Fibroblast of lung (primary cell): ENCODE measurements at regions not wholly inside any gene's neighbourhood (a gene's known extent, or its start where the extent isn't known, plus 50 kb on each side); places are given as distances from the start of the nearest gene placed in this dataset.

Experiments used
- DNase-seq, 2 donors: peaks; one replicate each; pipeline versions ENCODE4 v3.0.0 to v3.0.0-alpha.2; 2010; ENCODE audit warnings: low read depth in 2 of 2
- H2AFZ ChIP-seq: 2 replicates; pipeline ENCODE4 v1.5.1; 2012; ENCODE audit warnings: low read length, control low read depth, inconsistent platforms
- H3K27ac ChIP-seq: 2 replicates; pipeline ENCODE4 v1.5.1; 2011; ENCODE audit warnings: low read length, control low read depth; ENCODE audit not compliant: insufficient read depth
- H3K27me3 ChIP-seq: 2 replicates; pipeline ENCODE4 v1.5.1; 2011; ENCODE audit warnings: mild to moderate bottlenecking, low read length; ENCODE audit not compliant: control insufficient read depth, insufficient read depth
- H3K36me3 ChIP-seq: 2 replicates; pipeline ENCODE4 v1.5.1; 2011; ENCODE audit warnings: low read length; ENCODE audit not compliant: control insufficient read depth, insufficient read depth
- H3K4me1 ChIP-seq: 2 replicates; pipeline ENCODE4 v1.5.1; 2011; ENCODE audit warnings: low read length; ENCODE audit not compliant: control insufficient read depth, insufficient read depth; ENCODE audit errors: extremely low read depth
- H3K4me2 ChIP-seq: 2 replicates; pipeline ENCODE4 v1.5.1; 2011; ENCODE audit warnings: low read length, control low read depth; ENCODE audit not compliant: insufficient read depth; ENCODE audit errors: extremely low read depth
- H3K4me3 ChIP-seq, 4 experiments: fragments of 200-600 bp in 1 of 4; sonication (generic) in 1 of 4; replicated peaks in 1 of 4; 2 replicates each; pipeline ENCODE4 v1.5.1; 2011 to 2016; ENCODE audit warnings: low read length in 4 of 4, low read depth in 3 of 4, mild to moderate bottlenecking in 3 of 4, control low read depth in 2 of 4, inconsistent platforms in 1 of 4, mixed read lengths in 1 of 4; ENCODE audit not compliant: insufficient read depth in 1 of 4; ENCODE audit errors: control extremely low read depth in 1 of 4
- H3K79me2 ChIP-seq: 2 replicates; pipeline ENCODE4 v1.5.1; 2012; ENCODE audit warnings: mild to moderate bottlenecking, low read length, inconsistent platforms; ENCODE audit not compliant: control insufficient read depth, insufficient read depth
- H3K9ac ChIP-seq: 2 replicates; pipeline ENCODE4 v1.5.1; 2011; ENCODE audit warnings: mild to moderate bottlenecking, low read length, control low read depth; ENCODE audit not compliant: insufficient read depth
- H3K9me3 ChIP-seq: 2 replicates; pipeline ENCODE4 v1.5.1; 2012; ENCODE audit warnings: low read depth, low read length; ENCODE audit not compliant: control insufficient read depth, insufficient read depth
- H4K20me1 ChIP-seq: 2 replicates; pipeline ENCODE4 v1.5.1; 2011; ENCODE audit warnings: low read length; ENCODE audit not compliant: control insufficient read depth, insufficient read depth; ENCODE audit errors: extremely low read depth
- EZH2 ChIP-seq: IDR thresholded peaks from 2 replicates; pipeline ENCODE4 v1.5.1; 2012; ENCODE audit warnings: low read length, control low read depth, mild to moderate bottlenecking; ENCODE audit errors: missing control alignments
- TF ChIP-seq, protein P1 (sequence below), 2 donors: IDR thresholded peaks in 1 of 2; conservative IDR thresholded peaks in 1 of 2; 1 replicate in 1 of 2; 2 replicates in 1 of 2; pipeline ENCODE4 v1.5.1; 2011 to 2012; ENCODE audit warnings: low read length in 2 of 2, control low read depth in 1 of 2, inconsistent platforms in 1 of 2, low read depth in 1 of 2, mild to moderate bottlenecking in 1 of 2

DNA sequence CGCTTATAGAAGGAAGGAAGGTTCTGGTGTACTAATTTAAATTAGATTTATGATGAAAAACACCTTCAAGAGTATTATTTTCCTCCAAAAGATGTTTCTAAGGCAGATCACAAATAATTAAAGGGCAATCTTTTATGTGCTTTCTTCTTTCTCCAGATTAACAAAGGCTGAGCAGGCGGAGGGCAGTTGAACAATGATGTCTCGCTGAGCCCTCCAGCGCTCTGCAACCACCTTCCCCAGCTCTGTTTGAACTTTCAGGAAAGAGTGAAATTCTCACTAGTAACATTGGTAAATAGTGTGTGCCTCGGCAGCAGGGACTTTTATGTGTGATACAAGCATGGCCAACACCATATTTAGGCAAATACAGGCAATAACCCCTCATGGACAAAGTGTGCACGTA is 379.1 kb upstream of the MKI67 start:
- H3K4me2 ChIP-seq, result no peak overlapping the region
- H3K36me3 ChIP-seq, result no peaks in the 10 kb centered on the region
- H3K9me3 ChIP-seq, result no peaks in the 10 kb centered on the region
- no peak for TF ChIP-seq EZH2
- TF ChIP-seq, protein P1, sequence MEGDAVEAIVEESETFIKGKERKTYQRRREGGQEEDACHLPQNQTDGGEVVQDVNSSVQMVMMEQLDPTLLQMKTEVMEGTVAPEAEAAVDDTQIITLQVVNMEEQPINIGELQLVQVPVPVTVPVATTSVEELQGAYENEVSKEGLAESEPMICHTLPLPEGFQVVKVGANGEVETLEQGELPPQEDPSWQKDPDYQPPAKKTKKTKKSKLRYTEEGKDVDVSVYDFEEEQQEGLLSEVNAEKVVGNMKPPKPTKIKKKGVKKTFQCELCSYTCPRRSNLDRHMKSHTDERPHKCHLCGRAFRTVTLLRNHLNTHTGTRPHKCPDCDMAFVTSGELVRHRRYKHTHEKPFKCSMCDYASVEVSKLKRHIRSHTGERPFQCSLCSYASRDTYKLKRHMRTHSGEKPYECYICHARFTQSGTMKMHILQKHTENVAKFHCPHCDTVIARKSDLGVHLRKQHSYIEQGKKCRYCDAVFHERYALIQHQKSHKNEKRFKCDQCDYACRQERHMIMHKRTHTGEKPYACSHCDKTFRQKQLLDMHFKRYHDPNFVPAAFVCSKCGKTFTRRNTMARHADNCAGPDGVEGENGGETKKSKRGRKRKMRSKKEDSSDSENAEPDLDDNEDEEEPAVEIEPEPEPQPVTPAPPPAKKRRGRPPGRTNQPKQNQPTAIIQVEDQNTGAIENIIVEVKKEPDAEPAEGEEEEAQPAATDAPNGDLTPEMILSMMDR (conservative IDR thresholded peaks at IDR 0.05 in 1 of 2, IDR thresholded peaks at IDR 0.05 in 1 of 2; ENCODE audit: low read depth in 1 of 2, low read length in 2 of 2), result no peak
- H3K4me3 ChIP-seq, result no peak overlapping the region
- DNase-seq, result no peak
- no peaks in the 10 kb centered on the region for H3K4me1 ChIP-seq
- no peak overlapping the region for H2AFZ ChIP-seq
- H3K79me2 ChIP-seq, result no peaks in the 10 kb centered on the region
- H4K20me1 ChIP-seq, result no peaks in the 10 kb centered on the region
- no peak overlapping the region for H3K9ac ChIP-seq
- H3K27ac ChIP-seq, result no peak overlapping the region
- H3K27me3 ChIP-seq, result no peaks in the 10 kb centered on the region

DNA sequence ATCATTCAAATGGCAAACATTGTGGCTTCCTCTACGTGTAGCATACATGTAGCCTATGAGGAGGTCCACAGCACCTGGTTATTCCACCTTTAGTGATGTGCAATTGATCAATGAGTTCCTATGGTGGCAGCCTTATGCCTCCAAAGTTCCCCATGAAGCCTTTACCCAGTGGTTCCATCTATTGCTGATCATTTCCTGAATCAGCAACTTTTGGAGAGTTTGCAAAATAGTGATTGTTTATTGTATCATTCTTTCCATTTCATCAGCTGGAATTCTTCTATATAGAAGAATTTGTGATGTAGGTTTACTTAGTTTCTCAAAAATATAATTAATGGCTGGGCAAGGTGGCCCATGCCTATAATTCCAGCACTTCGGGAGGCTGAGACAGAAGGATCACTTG is 380.2 kb upstream of the MKI67 start:
- Histone ChIP-seq H2AFZ (no peak overlapping the region), H3K4me3 (no peak overlapping the region), H3K27ac (no peak overlapping the region), H3K27me3 (no peaks in the 10 kb centered on the region), H4K20me1 (no peaks in the 10 kb centered on the region), H3K36me3 (no peaks in the 10 kb centered on the region), H3K4me1 (no peaks in the 10 kb centered on the region), H3K9me3 (no peaks in the 10 kb centered on the region), H3K79me2 (no peaks in the 10 kb centered on the region), H3K4me2 (no peak overlapping the region), H3K9ac (no peak overlapping the region)
- DNase-seq, result no peak
- TF ChIP-seq EZH2, result no peak
- TF ChIP-seq, protein P1 (conservative IDR thresholded peaks at IDR 0.05 in 1 of 2, IDR thresholded peaks at IDR 0.05 in 1 of 2; ENCODE audit: low read depth in 1 of 2, low read length in 2 of 2), result no peak

DNA sequence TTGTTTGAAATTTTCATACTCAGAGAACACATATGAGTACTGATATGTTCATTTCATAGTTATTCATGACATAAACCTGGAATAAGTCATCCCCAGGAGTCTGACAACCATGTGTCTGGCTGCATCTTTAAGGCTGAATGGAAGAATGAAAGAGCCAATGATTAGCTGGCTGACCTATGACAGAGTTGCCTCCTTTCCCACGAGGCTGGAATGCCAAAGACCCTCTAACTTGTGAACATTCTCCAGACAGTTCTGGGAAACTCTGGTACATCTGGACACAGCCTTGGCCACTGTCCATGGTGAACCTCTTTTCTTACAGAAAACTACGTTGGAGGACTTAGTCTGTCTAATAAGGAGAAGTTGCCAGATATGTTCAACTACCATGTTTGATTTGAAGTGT is 380.8 kb upstream of the MKI67 start:
- no peaks in the 10 kb centered on the region for H3K4me1 ChIP-seq
- no peak for DNase-seq
- H3K4me3 ChIP-seq, result no peak overlapping the region
- no peak overlapping the region for H2AFZ ChIP-seq
- H3K27ac ChIP-seq, result no peak overlapping the region
- H4K20me1 ChIP-seq, result no peaks in the 10 kb centered on the region
- no peaks in the 10 kb centered on the region for H3K27me3 ChIP-seq
- H3K79me2 ChIP-seq, result no peaks in the 10 kb centered on the region
- TF ChIP-seq EZH2, result no peak
- TF ChIP-seq, protein P1 (conservative IDR thresholded peaks at IDR 0.05 in 1 of 2, IDR thresholded peaks at IDR 0.05 in 1 of 2; ENCODE audit: low read depth in 1 of 2, low read length in 2 of 2), result no peak
- no peak overlapping the region for H3K4me2 ChIP-seq
- no peak overlapping the region for H3K9ac ChIP-seq
- no peaks in the 10 kb centered on the region for H3K9me3 ChIP-seq
- H3K36me3 ChIP-seq, result no peaks in the 10 kb centered on the region
